H9 (cell line): ENCODE measurements at regions not wholly inside any gene's neighbourhood (a gene's known extent, or its start where the extent isn't known, plus 50 kb on each side); places are given as distances from the start of the nearest gene placed in this dataset.

ENCODE experiments used
- DNase-seq: peaks from one replicate; pipeline ENCODE4 v3.0.0-alpha.2; 2017
- H2AFZ ChIP-seq: one replicate; pipeline ENCODE4 v1.6.1; 2013; ENCODE audit warnings: mild to moderate bottlenecking, low read length, control low read depth, moderate library complexity
- H2AK5ac ChIP-seq: 2 replicates; pipeline ENCODE4 v1.6.1; 2013; ENCODE audit warnings: low read length, control low read depth, mixed read lengths; ENCODE audit not compliant: insufficient read length
- H2BK120ac ChIP-seq: one replicate; pipeline ENCODE4 v1.6.1; 2013; ENCODE audit warnings: low read depth, mild to moderate bottlenecking, low read length, control low read depth, inconsistent platforms; ENCODE audit not compliant: poor library complexity, severe bottlenecking
- H2BK12ac ChIP-seq: 2 replicates; pipeline ENCODE4 v1.6.1; 2013; ENCODE audit warnings: low read length, control low read depth, mixed read lengths, low read depth; ENCODE audit not compliant: insufficient read length
- H2BK15ac ChIP-seq: 2 replicates; pipeline ENCODE4 v1.6.1; 2013; ENCODE audit warnings: low read depth, low read length, control low read depth
- H2BK20ac ChIP-seq: one replicate; pipeline ENCODE4 v1.6.1; 2013; ENCODE audit warnings: low read depth, mild to moderate bottlenecking, low read length, control low read depth, inconsistent platforms; ENCODE audit not compliant: poor library complexity, severe bottlenecking
- H2BK5ac ChIP-seq: 2 replicates; pipeline ENCODE4 v1.6.1; 2013; ENCODE audit warnings: low read length, control low read depth, mixed read lengths; ENCODE audit not compliant: insufficient read length
- H3K14ac ChIP-seq: 2 replicates; pipeline ENCODE4 v1.6.1; 2013; ENCODE audit warnings: low read length, control low read depth; ENCODE audit not compliant: insufficient read depth
- H3K18ac ChIP-seq: 2 replicates; pipeline ENCODE4 v1.6.1; 2013; ENCODE audit warnings: low read depth, mild to moderate bottlenecking, mixed read lengths, low read length, control low read depth; ENCODE audit not compliant: insufficient read length
- H3K23ac ChIP-seq: 2 replicates; pipeline ENCODE4 v1.6.1; 2013; ENCODE audit warnings: low read length, control low read depth, mixed read lengths, low read depth; ENCODE audit not compliant: insufficient read length
- H3K23me2 ChIP-seq: 2 replicates; pipeline ENCODE4 v1.6.1; 2013; ENCODE audit warnings: low read depth, mild to moderate bottlenecking, mixed read lengths, low read length, control low read depth; ENCODE audit not compliant: insufficient read length, poor library complexity, severe bottlenecking
- H3K27ac ChIP-seq: 2 replicates; pipeline ENCODE4 v1.5.1; 2013; ENCODE audit warnings: low read length, control low read depth, mixed read lengths, low read depth; ENCODE audit not compliant: insufficient read length
- H3K27me3 ChIP-seq: 2 replicates; pipeline ENCODE4 v1.6.1; 2013; ENCODE audit warnings: low read length, control low read depth, inconsistent platforms; ENCODE audit not compliant: insufficient read depth
- H3K4ac ChIP-seq: 2 replicates; pipeline ENCODE4 v1.6.1; 2013; ENCODE audit warnings: low read depth, mild to moderate bottlenecking, control low read depth, inconsistent platforms, low read length, moderate library complexity
- H3K4me1 ChIP-seq: 2 replicates; pipeline ENCODE4 v1.6.1; 2013; ENCODE audit warnings: low read length, control low read depth, inconsistent platforms; ENCODE audit not compliant: insufficient read depth
- H3K4me2 ChIP-seq: 2 replicates; pipeline ENCODE4 v1.6.1; 2013; ENCODE audit warnings: low read length, control low read depth, mixed read lengths; ENCODE audit not compliant: insufficient read length, insufficient read depth
- H3K56ac ChIP-seq: 2 replicates; pipeline ENCODE4 v1.6.1; 2013; ENCODE audit warnings: low read depth, mild to moderate bottlenecking, mixed read lengths, low read length, control low read depth; ENCODE audit not compliant: insufficient read length
- H3K79me1 ChIP-seq: 2 replicates; pipeline ENCODE4 v1.6.1; 2013; ENCODE audit warnings: low read depth, mild to moderate bottlenecking, moderate library complexity, low read length, control low read depth, inconsistent platforms; ENCODE audit not compliant: insufficient read depth, poor library complexity, severe bottlenecking
- H3K79me2 ChIP-seq: 2 replicates; pipeline ENCODE4 v1.6.1; 2013; ENCODE audit warnings: low read length, control low read depth, inconsistent platforms; ENCODE audit not compliant: insufficient read depth
- H3K9ac ChIP-seq: 2 replicates; pipeline ENCODE4 v1.6.1; 2013; ENCODE audit warnings: low read length, control low read depth, mixed read lengths; ENCODE audit not compliant: insufficient read length; ENCODE audit errors: extremely low read depth
- H3K9me3 ChIP-seq: one replicate; pipeline ENCODE4 v1.6.1; 2013; ENCODE audit warnings: low read depth, low read length, inconsistent platforms; ENCODE audit not compliant: control insufficient read depth
- H3T11ph ChIP-seq: one replicate; pipeline ENCODE4 v1.6.1; 2013; ENCODE audit warnings: mild to moderate bottlenecking, low read length, control low read depth, inconsistent platforms
- H4K20me1 ChIP-seq: one replicate; pipeline ENCODE4 v1.6.1; 2013; ENCODE audit not compliant: control insufficient read depth, insufficient read length, insufficient read depth
- H4K5ac ChIP-seq: 2 replicates; pipeline ENCODE4 v1.6.1; 2013; ENCODE audit warnings: low read depth, mild to moderate bottlenecking, mixed read lengths, low read length, control low read depth; ENCODE audit not compliant: insufficient read length
- H4K8ac ChIP-seq: replicated peaks from 2 replicates; pipeline ENCODE4 v1.6.1; 2013; ENCODE audit warnings: low read length, control low read depth, mixed read lengths, low read depth; ENCODE audit not compliant: insufficient read length
- H4K91ac ChIP-seq: 2 replicates; pipeline ENCODE4 v1.6.1; 2013; ENCODE audit warnings: low read depth, mild to moderate bottlenecking, moderate library complexity, mixed read lengths, low read length, control low read depth; ENCODE audit not compliant: insufficient read length
- H3K27ac Mint-ChIP-seq, 3 experiments: 2 replicates in 2 of 3; 3 replicates in 1 of 3; pipeline ENCODE4 v1.8.0; 2020 to 2021; ENCODE audit warnings: mixed read lengths in 3 of 3, mild to moderate bottlenecking in 1 of 3, moderate library complexity in 1 of 3
- H3K27me3 Mint-ChIP-seq: 2 replicates; pipeline ENCODE4 v1.8.0; 2021; ENCODE audit warnings: low read depth, mild to moderate bottlenecking, moderate library complexity, mixed read lengths
- H3K36me3 Mint-ChIP-seq, 3 experiments: 2 replicates in 2 of 3; 3 replicates in 1 of 3; pipeline ENCODE4 v1.8.0; 2020 to 2021; ENCODE audit warnings: low read depth in 3 of 3, mixed read lengths in 3 of 3; ENCODE audit not compliant: insufficient read depth in 1 of 3
- H3K4me1 Mint-ChIP-seq, 2 experiments: 2 replicates each; pipeline ENCODE4 v1.8.0; 2020; ENCODE audit warnings: mixed read lengths in 2 of 2
- H3K4me3 Mint-ChIP-seq, 2 experiments: 2 replicates in 1 of 2; 3 replicates in 1 of 2; pipeline ENCODE4 v1.8.0; 2020 to 2021; ENCODE audit warnings: mild to moderate bottlenecking in 2 of 2, mixed read lengths in 2 of 2, moderate library complexity in 1 of 2
- H3K9me3 Mint-ChIP-seq, 2 experiments: 2 replicates in 1 of 2; 3 replicates in 1 of 2; pipeline ENCODE4 v1.8.0; 2020; ENCODE audit warnings: mild to moderate bottlenecking in 2 of 2, mixed read lengths in 2 of 2, moderate library complexity in 1 of 2
- WGBS: extraction: QIAGEN DNeasy Blood & Tissue Kit; methylation state at CpG from one replicate; pipeline ENCODE4 v1.1.7; 2013; ENCODE audit warnings: missing lambda C conversion rate, low lambda C conversion rate, mixed read lengths; ENCODE audit not compliant: insufficient read length; ENCODE audit errors: extremely low coverage; 5-methylcytosine and 5-hydroxymethylcytosine counted together
- TF ChIP-seq, protein P1 (sequence below): fragments of 200-600 bp; sonication (generic); conservative IDR thresholded peaks from 3 replicates; pipeline ENCODE4 v1.8.0; 2021; ENCODE audit warnings: antibody characterized with exemption, mild to moderate bottlenecking

DNA sequence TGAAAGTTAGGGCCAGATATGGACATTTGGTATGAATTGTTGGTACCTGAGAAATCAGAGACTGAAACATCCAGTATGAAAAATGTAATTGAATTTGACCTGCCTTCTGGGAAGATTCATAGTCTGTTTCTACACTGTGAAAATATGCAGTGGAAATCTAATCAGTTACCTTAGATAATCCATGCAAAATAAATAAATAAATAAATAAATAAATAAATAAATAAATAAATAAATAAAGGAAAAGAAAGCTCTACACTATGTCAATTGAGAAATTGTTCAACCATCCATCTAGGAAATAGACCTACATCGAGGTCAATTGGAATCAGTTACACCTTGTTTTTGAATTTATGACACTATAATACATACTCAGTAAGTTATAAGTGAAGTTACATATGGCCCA, 252.3 kb downstream of the VGLL3 start:
- H3K9me3 ChIP-seq = no peaks in the 10 kb centered on the region
- H4K5ac ChIP-seq = no peak overlapping the region
- H4K20me1 ChIP-seq = no peaks in the 10 kb centered on the region
- H2AFZ ChIP-seq = no peak overlapping the region
- H3K4me2 ChIP-seq = no peak overlapping the region
- no peak overlapping the region for H3K56ac ChIP-seq
- no peaks in the 10 kb centered on the region for H3K79me1 ChIP-seq
- no peak overlapping the region for H2BK15ac ChIP-seq
- no peak overlapping the region for H3K14ac ChIP-seq
- TF ChIP-seq, protein P1, sequence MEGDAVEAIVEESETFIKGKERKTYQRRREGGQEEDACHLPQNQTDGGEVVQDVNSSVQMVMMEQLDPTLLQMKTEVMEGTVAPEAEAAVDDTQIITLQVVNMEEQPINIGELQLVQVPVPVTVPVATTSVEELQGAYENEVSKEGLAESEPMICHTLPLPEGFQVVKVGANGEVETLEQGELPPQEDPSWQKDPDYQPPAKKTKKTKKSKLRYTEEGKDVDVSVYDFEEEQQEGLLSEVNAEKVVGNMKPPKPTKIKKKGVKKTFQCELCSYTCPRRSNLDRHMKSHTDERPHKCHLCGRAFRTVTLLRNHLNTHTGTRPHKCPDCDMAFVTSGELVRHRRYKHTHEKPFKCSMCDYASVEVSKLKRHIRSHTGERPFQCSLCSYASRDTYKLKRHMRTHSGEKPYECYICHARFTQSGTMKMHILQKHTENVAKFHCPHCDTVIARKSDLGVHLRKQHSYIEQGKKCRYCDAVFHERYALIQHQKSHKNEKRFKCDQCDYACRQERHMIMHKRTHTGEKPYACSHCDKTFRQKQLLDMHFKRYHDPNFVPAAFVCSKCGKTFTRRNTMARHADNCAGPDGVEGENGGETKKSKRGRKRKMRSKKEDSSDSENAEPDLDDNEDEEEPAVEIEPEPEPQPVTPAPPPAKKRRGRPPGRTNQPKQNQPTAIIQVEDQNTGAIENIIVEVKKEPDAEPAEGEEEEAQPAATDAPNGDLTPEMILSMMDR = no peak
- Mint-ChIP-seq H3K36me3 (no peaks in the 10 kb centered on the region), H3K27ac (no peak overlapping the region), H3K4me3 (no peak overlapping the region), H3K9me3 (no peaks in the 10 kb centered on the region; a peak in 1 of 5 replicates), H3K27me3 (no peaks in the 10 kb centered on the region), H3K4me1 (no peaks in the 10 kb centered on the region)
- no peak overlapping the region for H2BK120ac ChIP-seq
- no peaks in the 10 kb centered on the region for H3K4me1 ChIP-seq
- no peak overlapping the region for H2BK12ac ChIP-seq
- H3K23me2 ChIP-seq = no peaks in the 10 kb centered on the region
- DNase-seq = no peak
- no peaks in the 10 kb centered on the region for H3K27me3 ChIP-seq
- H3K23ac ChIP-seq = no peak overlapping the region
- no peak overlapping the region for H3K9ac ChIP-seq
- no peak overlapping the region for H3K18ac ChIP-seq
- no peak overlapping the region for H2AK5ac ChIP-seq
- no peak overlapping the region for H3T11ph ChIP-seq
- H3K79me2 ChIP-seq = no peaks in the 10 kb centered on the region
- H2BK20ac ChIP-seq = no peak overlapping the region
- H3K4ac ChIP-seq = no peak overlapping the region
- no peak overlapping the region for H4K8ac ChIP-seq
- no peak overlapping the region for H4K91ac ChIP-seq
- no peak overlapping the region for H2BK5ac ChIP-seq
- no peak overlapping the region for H3K27ac ChIP-seq
- WGBS = no CpG with 5 or more reads among the region's 1 CpG
